Ishikawa (cell line): ENCODE measurements at regions not wholly inside any gene's neighbourhood (a gene's known extent, or its start where the extent isn't known, plus 50 kb on each side); places are given as distances from the start of the nearest gene placed in this dataset.

ENCODE experiments used
- CEBPB ChIP-seq: IDR thresholded peaks from 2 replicates; pipeline ENCODE4 v1.6.1; 2012
- CREB1 ChIP-seq: IDR thresholded peaks from 2 replicates; pipeline ENCODE4 v1.6.1; 2012; ENCODE audit warnings: low read depth
- EGR1 ChIP-seq: IDR thresholded peaks from 2 replicates; pipeline ENCODE4 v1.6.1; 2012
- EP300 ChIP-seq: IDR thresholded peaks from 2 replicates; pipeline ENCODE4 v1.6.1; 2012; ENCODE audit warnings: borderline replicate concordance
- FOXM1 ChIP-seq: IDR thresholded peaks from 2 replicates; pipeline ENCODE4 v1.6.1; 2012; ENCODE audit warnings: low read depth, borderline replicate concordance
- MAX ChIP-seq: IDR thresholded peaks from 2 replicates; pipeline ENCODE4 v1.6.1; 2012
- NFIC ChIP-seq: IDR thresholded peaks from 2 replicates; pipeline ENCODE4 v1.6.1; 2012
- RAD21 ChIP-seq: IDR thresholded peaks from 2 replicates; pipeline ENCODE4 v1.6.1; 2012; ENCODE audit warnings: low read depth
- TAF1 ChIP-seq: IDR thresholded peaks from 2 replicates; pipeline ENCODE4 v1.6.1; 2012; ENCODE audit warnings: low read depth, mild to moderate bottlenecking
- TCF12 ChIP-seq: IDR thresholded peaks from 2 replicates; pipeline ENCODE4 v1.6.1; 2012; ENCODE audit warnings: low read depth
- TEAD4 ChIP-seq: IDR thresholded peaks from 2 replicates; pipeline ENCODE4 v1.6.1; 2012
- YY1 ChIP-seq: IDR thresholded peaks from 2 replicates; pipeline ENCODE4 v1.6.1; 2012; ENCODE audit warnings: low read depth
- ZBTB7A ChIP-seq: IDR thresholded peaks from 2 replicates; pipeline ENCODE4 v1.6.1; 2012; ENCODE audit warnings: low read depth
- TF ChIP-seq, protein P1 (sequence below): IDR thresholded peaks from 2 replicates; pipeline ENCODE4 v1.6.1; 2012; ENCODE audit warnings: low read depth, mild to moderate bottlenecking
- TF ChIP-seq, protein P2 (sequence below): IDR thresholded peaks from 2 replicates; pipeline ENCODE4 v1.6.1; 2012

DNA sequence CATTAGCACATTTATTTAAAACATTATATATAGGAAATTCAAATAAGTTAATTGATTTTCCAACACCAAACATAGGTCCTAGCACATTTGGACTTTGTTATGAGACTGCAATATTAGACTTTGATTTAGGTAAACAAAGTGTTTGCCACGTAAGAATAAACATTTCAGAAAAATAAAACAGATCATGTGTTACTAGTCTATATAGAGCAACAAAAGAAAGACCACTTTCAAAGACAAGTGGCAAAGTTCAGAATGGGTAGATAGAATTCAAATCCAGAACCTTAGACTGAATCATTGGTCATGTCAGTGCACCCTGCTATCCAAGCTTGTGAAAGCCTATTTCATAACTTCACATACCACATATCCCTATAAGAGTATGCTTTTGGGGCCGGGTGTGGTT is 66.7 kb upstream of the PRR20A start:
- TF ChIP-seq EGR1: no peak
- TF ChIP-seq RAD21: no peak
- no peak for TF ChIP-seq NFIC
- no peak for TF ChIP-seq ZBTB7A
- TF ChIP-seq CREB1: no peak
- no peak for TF ChIP-seq MAX
- no peak for TF ChIP-seq YY1
- no peak for TF ChIP-seq TAF1
- TF ChIP-seq CEBPB: no peak
- TF ChIP-seq, protein P1, sequence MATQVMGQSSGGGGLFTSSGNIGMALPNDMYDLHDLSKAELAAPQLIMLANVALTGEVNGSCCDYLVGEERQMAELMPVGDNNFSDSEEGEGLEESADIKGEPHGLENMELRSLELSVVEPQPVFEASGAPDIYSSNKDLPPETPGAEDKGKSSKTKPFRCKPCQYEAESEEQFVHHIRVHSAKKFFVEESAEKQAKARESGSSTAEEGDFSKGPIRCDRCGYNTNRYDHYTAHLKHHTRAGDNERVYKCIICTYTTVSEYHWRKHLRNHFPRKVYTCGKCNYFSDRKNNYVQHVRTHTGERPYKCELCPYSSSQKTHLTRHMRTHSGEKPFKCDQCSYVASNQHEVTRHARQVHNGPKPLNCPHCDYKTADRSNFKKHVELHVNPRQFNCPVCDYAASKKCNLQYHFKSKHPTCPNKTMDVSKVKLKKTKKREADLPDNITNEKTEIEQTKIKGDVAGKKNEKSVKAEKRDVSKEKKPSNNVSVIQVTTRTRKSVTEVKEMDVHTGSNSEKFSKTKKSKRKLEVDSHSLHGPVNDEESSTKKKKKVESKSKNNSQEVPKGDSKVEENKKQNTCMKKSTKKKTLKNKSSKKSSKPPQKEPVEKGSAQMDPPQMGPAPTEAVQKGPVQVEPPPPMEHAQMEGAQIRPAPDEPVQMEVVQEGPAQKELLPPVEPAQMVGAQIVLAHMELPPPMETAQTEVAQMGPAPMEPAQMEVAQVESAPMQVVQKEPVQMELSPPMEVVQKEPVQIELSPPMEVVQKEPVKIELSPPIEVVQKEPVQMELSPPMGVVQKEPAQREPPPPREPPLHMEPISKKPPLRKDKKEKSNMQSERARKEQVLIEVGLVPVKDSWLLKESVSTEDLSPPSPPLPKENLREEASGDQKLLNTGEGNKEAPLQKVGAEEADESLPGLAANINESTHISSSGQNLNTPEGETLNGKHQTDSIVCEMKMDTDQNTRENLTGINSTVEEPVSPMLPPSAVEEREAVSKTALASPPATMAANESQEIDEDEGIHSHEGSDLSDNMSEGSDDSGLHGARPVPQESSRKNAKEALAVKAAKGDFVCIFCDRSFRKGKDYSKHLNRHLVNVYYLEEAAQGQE: no peak

GRCh38 chr13:57075588-57075987 is 65.1 kb upstream of the PRR20A start:
- TF ChIP-seq CREB1 (no peak), MAX (no peak), EP300 (no peak), YY1 (no peak), ZBTB7A (no peak), TCF12 (no peak), FOXM1 (no peak), RAD21 (no peak), TAF1 (no peak)

GRCh38 chr13:57087006-57087405 is 53.7 kb upstream of the PRR20A start:
- TF ChIP-seq, protein P2, sequence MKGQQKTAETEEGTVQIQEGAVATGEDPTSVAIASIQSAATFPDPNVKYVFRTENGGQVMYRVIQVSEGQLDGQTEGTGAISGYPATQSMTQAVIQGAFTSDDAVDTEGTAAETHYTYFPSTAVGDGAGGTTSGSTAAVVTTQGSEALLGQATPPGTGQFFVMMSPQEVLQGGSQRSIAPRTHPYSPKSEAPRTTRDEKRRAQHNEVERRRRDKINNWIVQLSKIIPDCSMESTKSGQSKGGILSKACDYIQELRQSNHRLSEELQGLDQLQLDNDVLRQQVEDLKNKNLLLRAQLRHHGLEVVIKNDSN: no peak
- no peak for TF ChIP-seq EP300
- TF ChIP-seq RAD21: no peak
- TF ChIP-seq NFIC: no peak
- TF ChIP-seq TCF12: no peak
- TF ChIP-seq EGR1: no peak
- TF ChIP-seq, protein P1: no peak
- TF ChIP-seq TEAD4: no peak
- TF ChIP-seq CREB1: no peak
- no peak for TF ChIP-seq TAF1
- no peak for TF ChIP-seq ZBTB7A
- TF ChIP-seq FOXM1: no peak
- TF ChIP-seq YY1: no peak
- no peak for TF ChIP-seq MAX
